PFSK-1 (cell line): ENCODE measurements at regions not wholly inside any gene's neighbourhood (a gene's known extent, or its start where the extent isn't known, plus 50 kb on each side); places are given as distances from the start of the nearest gene placed in this dataset.

Source experiments
- POLR2AphosphoS5 ChIP-seq: IDR thresholded peaks from 2 replicates; pipeline ENCODE4 v1.6.1; 2012; ENCODE audit warnings: low read depth, mild to moderate bottlenecking, control low read depth, low read length, moderate library complexity
- TF ChIP-seq, protein P1 (sequence below), 2 experiments: IDR thresholded peaks; 2 replicates each; pipeline versions ENCODE4 v1.6.1 to v1.8.0; 2011 to 2012; ENCODE audit warnings: low read depth in 2 of 2, low read length in 2 of 2, control low read depth in 1 of 2, inconsistent platforms in 1 of 2, mild to moderate bottlenecking in 1 of 2, moderate library complexity in 1 of 2; ENCODE audit not compliant: insufficient read depth in 1 of 2

DNA sequence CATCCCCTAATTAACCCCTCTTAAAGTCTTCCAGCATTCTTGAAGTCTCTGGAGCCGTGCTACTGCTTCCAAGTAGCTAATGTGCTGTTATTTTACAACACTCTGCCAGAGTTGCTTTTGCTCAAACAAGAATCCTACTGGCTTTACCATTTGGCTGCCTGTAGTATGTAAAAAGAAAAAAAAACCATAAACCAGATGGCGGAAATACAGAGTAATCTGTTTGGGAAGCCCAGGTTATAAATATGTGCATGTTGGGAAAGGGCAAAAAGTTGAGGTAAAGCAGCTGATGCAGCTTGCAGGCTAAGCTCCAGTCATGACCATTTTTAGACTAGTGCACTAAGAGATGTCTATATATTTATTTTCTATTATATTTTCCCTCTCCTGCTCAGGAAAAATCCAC is 313.2 kb upstream of the ETAA1 start:
- TF ChIP-seq, protein P1, sequence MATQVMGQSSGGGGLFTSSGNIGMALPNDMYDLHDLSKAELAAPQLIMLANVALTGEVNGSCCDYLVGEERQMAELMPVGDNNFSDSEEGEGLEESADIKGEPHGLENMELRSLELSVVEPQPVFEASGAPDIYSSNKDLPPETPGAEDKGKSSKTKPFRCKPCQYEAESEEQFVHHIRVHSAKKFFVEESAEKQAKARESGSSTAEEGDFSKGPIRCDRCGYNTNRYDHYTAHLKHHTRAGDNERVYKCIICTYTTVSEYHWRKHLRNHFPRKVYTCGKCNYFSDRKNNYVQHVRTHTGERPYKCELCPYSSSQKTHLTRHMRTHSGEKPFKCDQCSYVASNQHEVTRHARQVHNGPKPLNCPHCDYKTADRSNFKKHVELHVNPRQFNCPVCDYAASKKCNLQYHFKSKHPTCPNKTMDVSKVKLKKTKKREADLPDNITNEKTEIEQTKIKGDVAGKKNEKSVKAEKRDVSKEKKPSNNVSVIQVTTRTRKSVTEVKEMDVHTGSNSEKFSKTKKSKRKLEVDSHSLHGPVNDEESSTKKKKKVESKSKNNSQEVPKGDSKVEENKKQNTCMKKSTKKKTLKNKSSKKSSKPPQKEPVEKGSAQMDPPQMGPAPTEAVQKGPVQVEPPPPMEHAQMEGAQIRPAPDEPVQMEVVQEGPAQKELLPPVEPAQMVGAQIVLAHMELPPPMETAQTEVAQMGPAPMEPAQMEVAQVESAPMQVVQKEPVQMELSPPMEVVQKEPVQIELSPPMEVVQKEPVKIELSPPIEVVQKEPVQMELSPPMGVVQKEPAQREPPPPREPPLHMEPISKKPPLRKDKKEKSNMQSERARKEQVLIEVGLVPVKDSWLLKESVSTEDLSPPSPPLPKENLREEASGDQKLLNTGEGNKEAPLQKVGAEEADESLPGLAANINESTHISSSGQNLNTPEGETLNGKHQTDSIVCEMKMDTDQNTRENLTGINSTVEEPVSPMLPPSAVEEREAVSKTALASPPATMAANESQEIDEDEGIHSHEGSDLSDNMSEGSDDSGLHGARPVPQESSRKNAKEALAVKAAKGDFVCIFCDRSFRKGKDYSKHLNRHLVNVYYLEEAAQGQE (IDR thresholded peaks at IDR 0.05; ENCODE audit: insufficient read depth in 1 of 2, low read depth in 2 of 2, low read length in 2 of 2): no peak
- TF ChIP-seq POLR2AphosphoS5: no peak
